Fibroblast of skin of left biceps (primary cell): ENCODE measurements at regions not wholly inside any gene's neighbourhood (a gene's known extent, or its start where the extent isn't known, plus 50 kb on each side); places are given as distances from the start of the nearest gene placed in this dataset.
"Not testable (repeated sequence)": the region's sequence is repeated elsewhere in the genome, so short reads cannot be mapped to it uniquely, and the experiment has no call there.

Source experiments
- DNase-seq, 2 experiments: peaks; one replicate each; pipeline ENCODE4 v3.0.0-alpha.2; 2013; ENCODE audit warnings: low read depth in 2 of 2

DNA sequence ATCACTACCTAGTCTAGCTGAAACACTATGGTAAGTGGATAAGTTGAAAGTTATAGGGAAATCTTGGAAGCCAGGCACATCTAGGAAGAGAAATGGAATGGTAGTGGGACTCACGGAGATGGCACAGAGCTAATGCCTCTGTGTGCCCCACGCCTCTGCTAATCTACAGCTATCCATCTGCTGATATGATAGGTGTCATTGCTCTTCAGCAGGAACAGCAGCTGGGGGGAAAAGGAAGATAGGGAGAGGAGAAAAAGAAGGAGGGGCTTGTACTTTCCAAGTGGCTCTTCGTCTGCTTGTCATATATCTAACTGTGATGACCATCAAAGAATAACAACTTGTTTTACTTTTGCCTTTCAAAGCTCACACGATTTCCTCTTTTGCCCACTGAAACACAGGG, 1199.1 kb upstream of the SORCS1 start:
- no peak for DNase-seq

DNA sequence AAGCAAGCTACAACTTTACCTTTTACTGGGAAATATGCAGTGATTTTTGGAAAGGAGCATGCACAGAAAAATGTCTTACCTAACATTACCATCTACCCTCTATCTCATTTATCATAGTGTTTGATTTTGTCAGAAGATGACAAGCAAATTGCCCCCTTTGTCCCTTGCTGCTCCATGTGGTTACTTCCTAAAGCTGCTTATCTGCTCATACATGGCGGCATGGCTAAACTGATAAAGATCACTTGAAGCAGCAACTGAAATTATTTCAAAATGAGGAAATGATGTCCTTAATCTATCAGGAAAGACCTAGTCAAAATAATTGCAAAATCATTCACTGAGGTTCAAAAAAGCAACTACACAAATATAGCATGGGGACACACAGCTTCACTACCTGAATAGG, 1198.5 kb upstream of the SORCS1 start:
- no peak for DNase-seq

DNA sequence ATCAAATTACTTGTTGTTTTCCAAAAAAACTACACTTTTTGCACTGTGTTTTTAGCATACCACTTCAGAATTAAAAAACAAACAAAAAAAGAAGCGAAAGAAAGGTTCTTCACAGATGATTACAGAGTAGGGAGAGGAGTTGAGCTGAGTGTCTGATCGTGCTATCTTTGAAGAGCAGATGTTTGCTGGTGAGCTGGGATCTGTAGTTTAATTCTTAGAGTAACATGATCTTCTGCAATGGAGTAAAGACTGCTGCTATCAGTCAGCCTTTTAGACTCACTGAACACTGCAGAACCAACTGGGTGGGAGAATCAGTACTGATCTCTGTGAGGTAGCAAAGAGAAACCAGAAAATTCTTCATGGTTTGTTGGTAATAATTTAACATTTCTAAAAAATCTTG, 1197.8 kb upstream of the SORCS1 start:
- DNase-seq = no peak

DNA sequence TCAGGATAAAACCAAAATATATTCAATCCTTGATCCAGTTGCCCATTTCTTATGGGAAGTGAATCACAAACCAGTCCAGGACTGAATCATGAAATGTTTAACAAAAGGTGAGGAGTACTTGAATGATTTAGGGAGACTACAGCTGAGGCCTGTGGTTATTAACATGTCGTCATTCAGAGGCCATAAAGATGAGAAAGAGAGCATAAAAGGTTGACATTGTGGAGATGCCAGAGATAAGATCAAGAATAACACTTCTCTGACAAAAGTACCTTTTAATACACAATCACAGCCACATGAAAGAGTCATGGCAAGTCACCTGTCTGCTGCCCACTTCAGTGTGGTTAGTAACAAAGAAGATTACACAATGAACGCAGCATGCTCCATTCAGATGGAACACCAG, 1195.7 kb upstream of the SORCS1 start:
- peak in 1 of 2 experiments; percentile 38 for DNase-seq

DNA sequence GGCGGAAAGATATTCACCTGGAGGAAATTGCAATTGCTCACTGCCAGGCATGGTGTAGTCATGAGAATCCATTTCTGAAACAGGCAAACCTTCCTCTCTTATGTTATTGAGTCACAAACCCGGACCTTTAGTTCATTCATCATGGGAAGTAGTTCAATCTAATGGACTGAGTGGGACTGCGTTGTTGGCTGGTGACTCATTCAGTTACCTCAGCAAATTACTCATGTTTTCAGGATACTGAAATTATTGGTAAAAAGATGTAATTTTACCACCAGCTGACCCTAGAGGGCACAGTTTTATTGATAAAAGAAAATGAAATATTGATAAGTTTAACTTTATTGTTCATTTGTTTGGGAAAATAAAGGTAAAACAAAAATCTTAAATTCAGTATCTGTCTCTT, 1194.4 kb upstream of the SORCS1 start:
- DNase-seq = peak; percentile 83 to 85

DNA sequence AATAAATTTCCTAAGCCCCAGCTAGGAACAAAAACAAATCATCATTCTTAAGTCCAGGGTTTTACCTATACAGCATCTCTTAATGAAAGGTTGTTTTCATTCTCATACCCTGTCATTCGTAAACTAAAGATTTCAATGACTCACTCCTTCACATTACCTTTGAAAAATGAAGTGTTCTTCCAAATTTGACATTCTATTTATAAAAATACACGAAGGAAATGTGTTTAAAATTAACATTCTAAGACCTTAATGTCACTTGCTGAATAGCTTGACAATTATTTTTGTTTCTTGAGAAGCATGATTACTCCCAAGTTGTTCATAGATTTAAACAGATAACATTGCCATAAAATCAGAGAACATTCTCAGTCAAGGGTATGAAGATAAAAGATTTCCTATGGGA, 1188.3 kb upstream of the SORCS1 start:
- DNase-seq = no peak

DNA sequence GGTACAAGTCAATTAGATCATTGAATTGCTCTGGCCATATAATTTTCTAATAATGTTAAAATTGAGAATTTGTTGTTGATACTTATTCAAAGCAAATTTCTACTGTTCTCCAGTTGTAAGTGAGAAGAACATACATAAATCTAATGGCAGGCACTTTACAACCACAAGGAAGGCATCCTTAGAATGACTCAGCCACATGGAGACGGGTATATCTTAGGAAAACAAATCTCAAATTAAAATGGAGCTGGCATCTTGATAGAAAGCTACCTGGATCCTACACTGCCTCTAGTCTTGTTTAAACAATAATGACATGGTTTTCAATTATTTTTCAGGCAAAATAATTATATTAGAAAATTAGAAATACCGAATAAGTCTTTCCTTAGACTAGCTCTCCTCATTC, 1183.7 kb upstream of the SORCS1 start:
- no peak for DNase-seq

DNA sequence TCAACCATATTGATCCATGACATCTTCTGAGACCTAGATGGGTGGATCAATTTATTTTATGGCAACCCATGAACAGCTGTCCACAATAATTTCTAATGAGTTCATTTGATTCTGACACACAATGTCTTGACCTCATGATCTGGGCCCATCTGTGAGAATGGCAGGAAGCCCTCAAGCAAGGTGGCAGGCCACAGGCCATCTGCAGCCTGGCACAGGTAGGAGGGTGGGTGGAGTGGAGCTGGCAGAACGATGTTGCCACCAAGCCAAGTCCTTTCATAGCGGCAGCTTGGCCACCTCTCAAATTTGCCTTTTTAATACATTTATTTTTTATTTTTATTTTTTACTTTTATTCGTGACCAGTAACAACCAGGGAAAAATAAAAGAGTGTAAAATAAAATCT, 1181.6 kb upstream of the SORCS1 start:
- no peak for DNase-seq

DNA sequence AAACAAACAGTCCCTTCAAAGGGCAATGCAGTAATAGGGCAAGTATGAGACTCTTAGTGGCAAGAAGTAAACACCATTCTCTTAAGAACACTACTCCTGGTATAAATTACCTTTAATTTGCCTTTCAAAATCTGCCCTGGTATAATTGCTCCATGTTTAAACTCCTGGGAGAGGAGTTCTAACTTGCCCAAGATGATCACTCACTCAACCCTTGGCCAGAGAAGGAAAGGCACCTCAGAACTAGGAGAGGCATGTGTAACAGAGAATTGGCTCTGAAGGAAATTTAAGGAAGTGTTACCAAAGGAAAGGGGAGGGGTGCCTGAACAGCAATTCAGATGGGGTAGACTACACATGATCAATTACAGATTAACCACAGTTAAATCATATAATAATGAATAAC, 1173.6 kb upstream of the SORCS1 start:
- no peak for DNase-seq

DNA sequence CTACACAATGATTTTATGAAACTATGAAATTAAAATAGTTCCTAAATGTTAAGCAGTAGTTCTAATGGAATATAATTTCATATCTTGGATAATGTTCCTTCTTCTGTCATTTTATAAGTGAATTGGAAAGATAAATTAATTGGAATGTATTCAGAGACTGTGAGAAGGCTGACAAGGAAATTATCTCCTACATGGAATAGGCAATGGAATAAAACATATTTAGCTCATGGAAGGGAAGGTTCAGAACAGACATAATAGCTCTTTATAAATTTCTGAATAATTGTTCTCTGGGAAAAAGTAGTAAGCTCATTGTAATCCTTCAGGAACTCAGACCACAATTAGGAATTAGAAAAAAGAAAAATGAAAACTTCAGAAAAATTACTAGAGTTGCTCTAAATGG, 1172.3 kb upstream of the SORCS1 start:
- DNase-seq = no peak

DNA sequence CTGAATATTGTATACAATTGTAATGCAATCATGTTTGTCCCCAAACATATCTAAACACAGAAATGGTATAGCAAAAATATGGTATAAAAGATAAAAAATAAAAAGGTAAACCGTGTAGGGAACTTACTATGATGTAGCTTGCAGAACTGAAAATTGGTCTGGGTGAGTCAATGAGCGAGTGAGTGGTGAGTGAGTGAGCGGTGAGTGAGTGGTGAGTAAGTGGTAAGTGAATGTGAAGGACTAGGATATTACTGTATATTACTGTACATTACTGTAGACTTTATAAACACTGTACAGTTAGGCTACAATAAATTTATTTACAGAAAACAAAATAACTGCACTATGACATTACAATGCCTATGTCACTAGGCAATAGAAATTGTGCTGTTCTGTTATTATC, 1163.2 kb upstream of the SORCS1 start:
- DNase-seq = peak in 1 of 2 experiments; percentile 8

DNA sequence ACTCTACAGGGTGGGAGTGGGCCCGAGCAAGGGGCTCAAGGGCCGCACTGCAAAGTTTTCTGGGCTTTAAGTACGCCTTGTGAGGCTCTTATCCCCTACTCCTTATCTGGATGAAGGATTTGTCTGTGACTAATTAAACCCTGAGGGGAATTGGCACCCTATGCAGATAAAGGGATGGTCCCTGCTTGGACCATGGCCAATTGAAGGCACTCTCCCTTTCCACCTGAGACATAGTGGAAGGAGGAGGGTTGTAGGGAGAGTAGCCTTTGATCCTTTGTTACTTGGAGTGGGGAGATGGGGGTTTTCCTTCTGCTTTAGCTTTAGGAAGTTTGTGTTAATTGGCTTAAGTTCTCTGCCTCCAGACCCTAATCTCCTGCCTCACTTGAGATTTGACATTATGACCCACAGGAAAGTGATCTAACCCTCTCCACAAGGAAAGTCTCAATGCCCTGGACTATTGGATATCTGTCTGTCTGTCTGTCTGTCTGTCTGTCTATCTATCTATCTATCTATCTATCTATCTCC, 1158.8 kb upstream of the SORCS1 start:
- no peak for DNase-seq

DNA sequence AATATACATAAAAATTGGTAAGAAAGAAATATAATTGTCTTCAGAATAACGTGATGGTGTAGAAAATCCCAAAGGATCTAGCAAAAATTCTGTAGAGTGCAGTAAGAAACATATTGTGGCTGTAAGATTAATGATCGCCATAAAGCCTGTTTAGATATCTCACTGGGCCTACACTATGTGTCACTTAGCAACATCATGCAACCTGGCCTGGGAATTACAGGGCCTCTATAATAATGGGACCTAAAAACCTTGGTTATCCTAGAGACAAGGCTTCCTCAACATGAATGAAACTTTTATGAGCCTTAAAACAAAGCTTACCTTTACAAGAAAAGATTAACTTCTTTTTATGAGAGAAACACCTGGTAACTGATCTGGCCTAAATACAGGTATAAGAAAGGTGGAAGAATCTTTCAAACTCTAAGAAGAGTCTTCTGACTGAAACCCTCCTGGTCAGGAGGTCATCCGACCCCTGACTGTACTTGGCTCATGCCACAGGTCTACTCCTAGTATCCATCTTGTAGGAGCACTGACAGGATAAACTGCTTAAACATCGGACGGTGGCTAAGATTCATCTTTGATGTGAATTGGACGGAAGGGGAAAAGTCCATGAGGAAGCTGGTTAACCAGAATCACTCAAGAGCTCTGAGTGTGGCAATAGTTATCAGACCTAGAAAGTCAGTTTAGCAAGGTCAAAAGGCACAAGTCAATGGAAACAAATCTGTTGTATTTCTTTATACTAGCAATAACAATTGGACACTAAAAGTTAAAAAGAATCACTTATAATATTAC, 1155.1 kb upstream of the SORCS1 start:
- DNase-seq = no peak

DNA sequence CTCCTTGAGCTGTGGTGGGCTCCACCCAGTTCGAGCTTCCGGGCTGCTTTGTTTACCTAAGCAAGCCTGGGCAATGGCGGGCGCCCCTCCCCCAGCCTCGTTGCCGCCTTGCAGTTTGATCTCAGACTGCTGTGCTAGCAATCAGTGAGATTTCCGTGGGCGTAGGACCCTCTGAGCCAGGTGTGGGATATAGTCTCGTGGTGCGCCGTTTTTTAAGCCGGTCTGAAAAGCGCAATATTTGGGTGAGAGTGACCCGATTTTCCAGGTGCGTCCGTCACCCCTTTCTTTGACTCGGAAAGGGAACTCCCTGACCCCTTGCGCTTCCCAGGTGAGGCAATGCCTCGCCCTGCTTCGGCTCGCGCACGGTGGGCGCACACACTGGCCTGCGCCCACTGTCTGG, 1151.1 kb upstream of the SORCS1 start:
- DNase-seq = not testable (repeated sequence)

DNA sequence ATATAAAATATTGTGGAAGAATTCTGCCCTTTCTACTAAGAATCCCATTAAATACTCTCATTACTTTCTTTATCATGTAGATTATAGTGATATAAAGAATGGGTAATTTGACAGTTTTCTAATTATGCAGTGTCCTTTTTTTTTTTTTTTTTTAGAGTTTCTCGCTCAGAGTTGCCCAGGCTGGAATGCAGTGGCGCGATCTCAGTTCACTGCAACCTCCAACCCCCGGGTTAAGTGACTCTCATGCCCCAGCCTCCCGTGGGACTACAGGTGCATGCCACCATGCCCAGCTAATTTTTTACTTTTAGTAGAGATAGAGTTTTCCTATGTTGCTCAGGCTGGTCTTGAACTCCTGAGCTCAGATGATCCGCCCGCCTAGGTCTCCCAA, 1143.4 kb upstream of the SORCS1 start:
- no peak for DNase-seq

DNA sequence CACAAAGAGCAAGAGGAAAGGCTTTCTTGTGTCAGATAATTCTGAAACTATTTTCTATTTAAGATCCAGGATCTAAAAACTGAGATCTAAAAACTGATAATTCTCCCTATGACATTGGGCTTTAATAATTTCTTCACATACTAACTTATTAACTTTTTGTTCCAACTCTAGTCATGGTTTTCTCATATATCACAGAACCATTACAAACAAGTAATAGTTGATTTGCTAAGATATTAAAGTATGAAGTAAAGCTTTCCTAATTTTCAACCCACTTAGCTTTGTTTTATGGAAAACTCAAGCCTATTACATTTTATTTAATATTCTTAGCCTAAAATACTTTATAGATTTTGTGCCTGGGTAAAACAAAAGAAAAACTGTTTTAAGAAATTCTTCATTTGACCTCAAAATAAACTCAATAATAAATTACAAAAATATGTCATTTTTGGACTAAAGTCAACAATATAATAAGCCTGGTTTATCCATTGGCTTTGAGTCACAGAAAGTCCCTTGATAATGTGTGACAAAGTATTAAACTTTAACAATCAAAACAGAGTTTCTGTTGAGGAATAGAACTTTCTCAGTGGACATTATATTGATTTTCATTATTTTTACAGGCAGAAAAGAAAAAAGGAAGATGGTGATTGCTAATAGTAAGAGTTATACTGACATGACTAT, 1142.9 kb upstream of the SORCS1 start:
- DNase-seq = no peak

DNA sequence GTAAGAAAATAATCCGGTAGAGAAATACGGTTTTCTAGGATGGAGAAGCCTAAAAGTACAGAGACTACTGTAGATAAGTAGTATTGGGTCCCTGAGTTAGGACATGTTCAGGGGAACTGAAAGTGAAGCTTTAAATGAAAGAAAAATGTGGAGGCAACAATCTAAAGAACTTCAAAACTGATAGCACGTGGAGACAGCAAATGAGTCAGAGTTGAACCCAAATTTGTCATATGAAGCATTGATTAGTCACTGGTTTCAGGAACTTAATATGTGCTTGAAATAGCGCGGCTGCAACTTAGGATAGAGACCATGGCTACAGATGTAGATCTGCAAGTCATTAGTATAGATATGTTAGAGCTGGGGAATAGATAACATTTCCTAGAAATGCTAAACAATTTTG, 1138.6 kb upstream of the SORCS1 start:
- peak; percentile 36 to 48 for DNase-seq

DNA sequence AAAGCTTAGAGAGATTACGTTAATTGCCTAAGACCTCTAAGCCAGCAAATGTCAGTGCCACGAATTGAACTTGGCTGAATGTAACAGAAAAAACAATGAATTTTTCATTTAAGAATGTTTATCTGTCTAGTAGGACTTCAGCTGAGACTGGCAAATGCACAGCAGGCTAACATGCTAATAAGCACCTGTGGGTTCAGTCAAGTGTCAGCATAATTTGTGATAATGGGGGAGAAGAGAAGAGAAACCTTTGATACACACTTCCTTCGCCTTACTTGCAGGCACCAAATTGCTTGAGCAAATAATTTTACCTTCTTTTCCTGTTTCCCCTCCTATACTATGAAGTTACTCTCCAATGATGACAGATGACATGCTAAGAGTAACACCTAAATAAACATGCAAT, 1136.5 kb upstream of the SORCS1 start:
- no peak for DNase-seq

DNA sequence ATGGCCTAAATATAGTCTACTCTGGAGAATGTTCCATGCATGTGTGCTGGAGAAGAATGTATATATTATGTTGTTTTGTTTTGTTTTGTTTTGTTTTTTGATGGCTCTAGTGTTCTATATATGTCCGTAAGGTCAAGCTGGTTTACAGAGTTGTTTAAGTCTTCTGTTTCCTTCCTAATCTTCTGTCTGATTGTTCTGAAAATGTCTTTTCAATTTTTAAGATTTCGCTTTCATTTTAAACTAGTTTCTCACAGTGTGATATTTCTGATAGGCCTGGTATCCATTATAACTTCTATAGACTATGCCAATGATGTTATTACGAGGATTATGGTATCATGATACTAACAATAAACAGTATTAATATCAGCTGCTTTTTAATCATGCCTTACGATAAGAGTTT, 1126.3 kb upstream of the SORCS1 start:
- no peak for DNase-seq

DNA sequence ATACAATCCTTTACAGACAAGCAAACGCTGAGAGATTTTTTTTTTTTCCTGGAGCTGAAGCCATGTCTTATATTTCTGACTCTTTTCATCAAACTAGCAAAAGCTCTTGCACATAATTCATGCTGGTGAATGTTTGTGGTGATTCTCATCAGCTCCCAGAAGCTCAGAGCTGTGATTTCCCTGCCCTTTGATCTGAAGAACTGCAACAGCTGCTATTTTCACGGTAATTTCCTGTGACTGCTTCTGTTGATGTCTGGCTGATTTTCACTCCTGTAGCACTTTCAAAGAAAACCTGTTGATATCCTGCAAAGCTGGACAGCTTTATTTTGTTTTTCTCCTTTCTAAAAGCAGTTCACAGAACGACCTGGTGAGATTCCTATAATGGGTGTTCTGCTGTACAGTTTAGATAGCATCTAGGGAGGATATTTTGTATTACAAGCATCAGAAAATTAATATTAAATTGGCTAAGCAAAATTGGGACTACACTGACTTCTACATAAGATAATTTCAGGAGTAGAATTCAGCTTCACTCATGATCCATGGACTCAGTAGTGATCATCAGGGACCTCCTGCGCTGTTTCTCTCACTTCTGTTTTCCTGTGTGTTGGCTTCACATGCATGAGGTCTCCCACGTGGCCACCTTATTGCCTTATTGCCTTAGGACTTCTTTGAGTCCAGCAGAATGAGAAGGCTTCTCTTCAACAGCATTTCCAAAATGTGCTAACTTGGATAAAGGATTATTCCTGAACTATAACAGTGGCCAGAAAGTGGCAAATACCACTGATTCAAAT, 1111.6 kb upstream of the SORCS1 start:
- no peak for DNase-seq

DNA sequence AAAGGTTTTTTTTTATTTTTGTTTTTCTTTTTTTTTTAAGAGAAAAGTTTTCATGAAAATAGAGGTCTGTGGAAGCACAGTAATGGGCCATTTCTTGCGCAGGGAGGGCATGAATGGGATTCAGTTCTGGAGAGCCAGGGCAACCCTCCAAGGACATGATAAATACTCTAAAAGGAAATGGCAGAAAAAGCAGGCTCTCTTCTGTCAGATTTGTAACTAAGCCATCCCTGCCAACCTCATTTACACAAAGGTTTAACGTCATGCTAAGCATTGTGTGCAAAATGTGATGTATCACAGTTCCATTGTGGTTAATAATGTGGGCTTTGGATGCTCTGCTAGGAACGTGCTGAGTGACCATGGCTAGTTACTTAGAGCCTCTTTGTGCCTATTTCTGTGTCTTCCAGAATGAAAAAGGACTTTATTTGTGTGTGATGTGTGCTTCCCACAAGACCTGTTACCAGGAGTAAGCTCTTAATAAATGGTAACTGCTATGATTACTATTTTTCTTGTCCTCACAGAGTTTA, 1095.9 kb upstream of the SORCS1 start:
- DNase-seq = no peak

DNA sequence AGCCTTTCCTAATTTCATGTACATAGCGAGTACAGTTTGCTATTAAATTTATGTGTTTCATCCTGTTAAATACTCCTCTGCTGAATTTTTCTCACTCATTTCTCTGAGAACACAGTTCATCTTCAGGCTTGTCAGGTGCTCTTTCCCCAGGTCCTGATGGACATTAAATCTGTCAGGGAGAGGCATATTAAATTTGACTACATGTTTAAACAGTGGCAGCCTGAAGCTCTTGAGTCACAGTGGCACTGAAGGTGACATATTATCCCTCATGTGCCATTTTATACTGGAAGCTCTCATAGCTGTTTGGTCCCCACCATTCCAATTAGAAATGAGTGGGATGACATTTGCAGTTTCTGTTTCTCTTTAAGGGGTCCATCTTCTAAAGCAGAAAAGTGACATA, 1089.6 kb upstream of the SORCS1 start:
- no peak for DNase-seq
